Upper lobe of right lung (tissue), 1 donor: ENCODE measurements at regions not wholly inside any gene's neighbourhood (a gene's known extent, or its start where the extent isn't known, plus 50 kb on each side); places are given as distances from the start of the nearest gene placed in this dataset.

Source experiments
- ATAC-seq: fragments of 200-7000 bp; cut with Tn5 transposase; one replicate; pipeline ENCODE4 v1.9.1; 2020; ENCODE audit warnings: mild to moderate bottlenecking, moderate library complexity
- DNase-seq: peaks from one replicate; pipeline ENCODE4 v3.0.0-alpha.2; 2020
- H3K27ac ChIP-seq: fragments of 200-600 bp; one replicate; pipeline ENCODE4 v1.8.0; 2022
- H3K27me3 ChIP-seq: fragments of 200-600 bp; one replicate; pipeline ENCODE4 v1.8.0; 2022; ENCODE audit warnings: mild to moderate bottlenecking
- H3K36me3 ChIP-seq: fragments of 200-600 bp; one replicate; pipeline ENCODE4 v1.8.0; 2022
- H3K4me1 ChIP-seq: fragments of 200-600 bp; one replicate; pipeline ENCODE4 v1.8.0; 2022
- H3K4me3 ChIP-seq: fragments of 200-600 bp; one replicate; pipeline ENCODE4 v1.8.0; 2022; ENCODE audit warnings: mild to moderate bottlenecking
- H3K9me3 ChIP-seq: fragments of 200-600 bp; one replicate; pipeline ENCODE4 v1.8.0; 2022
- intact Hi-C: fragments of 100-400 bp; cut with DNase I; formaldehyde crosslinking; loops from one replicate; pipeline ENCODE4 v1.11.0; 2022
- TF ChIP-seq, protein P1 (sequence below): fragments of 200-600 bp; IDR thresholded peaks from one replicate; pipeline ENCODE4 v1.8.0; 2022; ENCODE audit warnings: antibody characterized with exemption
- donor health status: DM: no; HTN: yes; CAD: no; lungs with severe emphysema.

DNA sequence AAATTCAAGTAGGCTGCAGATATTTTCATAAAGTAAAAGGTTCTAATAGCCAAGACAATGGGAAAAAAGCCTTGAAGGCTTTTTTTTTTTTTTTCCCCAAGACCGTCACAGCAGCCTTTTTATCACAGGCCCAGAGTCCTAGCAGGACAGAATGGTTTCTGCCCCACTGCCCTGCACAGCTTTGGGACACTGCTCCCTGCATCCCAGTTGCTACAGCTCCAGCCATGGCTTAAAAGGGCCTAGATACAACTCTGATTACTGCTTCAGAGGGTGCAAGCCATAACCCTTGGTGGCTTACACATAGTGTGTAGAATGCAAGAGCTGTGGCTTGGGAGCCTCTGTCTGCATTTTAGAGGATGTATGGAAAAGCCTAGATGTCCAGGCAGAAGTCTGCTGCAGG, 1362.8 kb downstream of the SLITRK5 start:
- intact Hi-C loops = no loop called here
- TF ChIP-seq, protein P1, sequence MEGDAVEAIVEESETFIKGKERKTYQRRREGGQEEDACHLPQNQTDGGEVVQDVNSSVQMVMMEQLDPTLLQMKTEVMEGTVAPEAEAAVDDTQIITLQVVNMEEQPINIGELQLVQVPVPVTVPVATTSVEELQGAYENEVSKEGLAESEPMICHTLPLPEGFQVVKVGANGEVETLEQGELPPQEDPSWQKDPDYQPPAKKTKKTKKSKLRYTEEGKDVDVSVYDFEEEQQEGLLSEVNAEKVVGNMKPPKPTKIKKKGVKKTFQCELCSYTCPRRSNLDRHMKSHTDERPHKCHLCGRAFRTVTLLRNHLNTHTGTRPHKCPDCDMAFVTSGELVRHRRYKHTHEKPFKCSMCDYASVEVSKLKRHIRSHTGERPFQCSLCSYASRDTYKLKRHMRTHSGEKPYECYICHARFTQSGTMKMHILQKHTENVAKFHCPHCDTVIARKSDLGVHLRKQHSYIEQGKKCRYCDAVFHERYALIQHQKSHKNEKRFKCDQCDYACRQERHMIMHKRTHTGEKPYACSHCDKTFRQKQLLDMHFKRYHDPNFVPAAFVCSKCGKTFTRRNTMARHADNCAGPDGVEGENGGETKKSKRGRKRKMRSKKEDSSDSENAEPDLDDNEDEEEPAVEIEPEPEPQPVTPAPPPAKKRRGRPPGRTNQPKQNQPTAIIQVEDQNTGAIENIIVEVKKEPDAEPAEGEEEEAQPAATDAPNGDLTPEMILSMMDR = no peak
- DNase-seq = no peak

DNA sequence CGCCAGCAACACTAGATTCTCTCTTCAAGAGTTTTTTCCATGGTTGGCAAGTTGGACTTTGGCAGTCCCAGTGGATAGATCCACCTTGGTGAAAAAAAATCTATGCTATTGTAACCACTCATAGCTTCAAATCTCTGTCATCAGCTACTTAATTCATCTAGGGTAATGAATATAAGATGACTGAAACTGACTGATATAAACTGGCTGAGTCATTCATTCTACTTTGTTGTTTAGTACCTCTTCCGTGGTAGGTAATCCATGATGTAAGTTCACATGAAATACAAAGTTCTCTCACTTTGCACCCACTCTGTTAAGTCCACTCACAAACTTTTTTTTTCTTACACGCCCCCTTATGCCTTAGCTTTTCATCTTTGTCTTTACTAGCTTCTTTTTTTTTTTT, 1381.5 kb downstream of the SLITRK5 start:
- no peaks in the 10 kb centered on the region for H3K27me3 ChIP-seq
- no peaks in the 10 kb centered on the region for H3K9me3 ChIP-seq
- no peaks in the 10 kb centered on the region for H3K4me1 ChIP-seq
- intact Hi-C loops = no loop called here
- DNase-seq (no peak), ATAC-seq (no peak)
- no peak overlapping the region for H3K4me3 ChIP-seq
- TF ChIP-seq, protein P1 = no peak
- H3K36me3 ChIP-seq = no peaks in the 10 kb centered on the region
- no peak overlapping the region for H3K27ac ChIP-seq

More for the DNA sequence above, 1362.8 kb downstream of the SLITRK5 start:
- Histone ChIP-seq H3K4me1 (no peaks in the 10 kb centered on the region), H3K4me3 (no peak overlapping the region), H3K27me3 (no peaks in the 10 kb centered on the region), H3K27ac (no peak overlapping the region), H3K9me3 (peaks cover 6% of the 10 kb centered on the region), H3K36me3 (no peaks in the 10 kb centered on the region)
- ATAC-seq = no peak

DNA sequence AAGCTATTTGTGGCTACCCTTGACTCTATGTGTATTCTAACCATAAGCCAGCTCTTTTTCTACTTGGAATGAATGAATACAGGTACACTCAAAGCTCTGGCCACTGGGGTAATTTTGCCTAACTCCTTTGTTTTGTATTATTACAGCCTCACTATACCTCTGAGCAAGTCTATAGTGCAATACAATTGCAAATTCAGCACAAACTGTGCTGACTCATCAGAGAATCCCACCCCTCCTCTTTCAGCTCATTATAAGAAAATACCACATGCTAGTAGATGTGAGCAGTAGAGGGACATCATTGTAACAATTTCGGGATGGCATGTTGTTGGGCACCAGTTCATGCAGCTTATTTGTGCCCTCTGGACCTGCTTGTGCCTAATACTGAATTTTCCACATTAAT, 1382.2 kb downstream of the SLITRK5 start:
- TF ChIP-seq, protein P1 = no peak
- DNase-seq = no peak
- Histone ChIP-seq H3K9me3 (no peaks in the 10 kb centered on the region), H3K4me3 (no peak overlapping the region), H3K27me3 (no peaks in the 10 kb centered on the region), H3K4me1 (no peaks in the 10 kb centered on the region), H3K27ac (no peak overlapping the region), H3K36me3 (no peaks in the 10 kb centered on the region)
- ATAC-seq = no peak
- intact Hi-C loops = no loop called here

DNA sequence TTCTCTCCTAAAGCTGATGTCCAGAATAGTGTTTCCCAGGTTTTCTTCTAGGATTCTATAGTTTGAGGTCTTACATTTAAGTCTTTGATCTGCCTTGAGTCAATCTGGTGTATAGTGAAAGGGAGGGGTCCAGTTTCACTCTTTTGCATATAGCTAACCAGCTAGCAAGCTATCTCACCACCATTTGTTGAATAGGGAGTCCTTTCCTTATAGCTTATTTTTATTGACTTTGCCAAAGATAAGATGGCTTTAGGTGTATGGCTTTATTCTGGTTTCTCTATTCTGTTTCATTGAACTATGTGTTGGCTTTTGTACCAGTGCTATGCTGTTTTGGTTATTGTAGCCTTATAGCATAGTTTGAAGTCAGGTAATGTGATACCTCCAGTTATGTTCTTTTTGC, 1386.1 kb downstream of the SLITRK5 start:
- Histone ChIP-seq H3K4me1 (no peaks in the 10 kb centered on the region), H3K27ac (no peak overlapping the region), H3K36me3 (no peaks in the 10 kb centered on the region), H3K27me3 (no peaks in the 10 kb centered on the region), H3K9me3 (no peaks in the 10 kb centered on the region), H3K4me3 (no peak overlapping the region)
- ATAC-seq = no peak
- no peak for DNase-seq
- TF ChIP-seq, protein P1 = no peak
- intact Hi-C loops = no loop called here

DNA sequence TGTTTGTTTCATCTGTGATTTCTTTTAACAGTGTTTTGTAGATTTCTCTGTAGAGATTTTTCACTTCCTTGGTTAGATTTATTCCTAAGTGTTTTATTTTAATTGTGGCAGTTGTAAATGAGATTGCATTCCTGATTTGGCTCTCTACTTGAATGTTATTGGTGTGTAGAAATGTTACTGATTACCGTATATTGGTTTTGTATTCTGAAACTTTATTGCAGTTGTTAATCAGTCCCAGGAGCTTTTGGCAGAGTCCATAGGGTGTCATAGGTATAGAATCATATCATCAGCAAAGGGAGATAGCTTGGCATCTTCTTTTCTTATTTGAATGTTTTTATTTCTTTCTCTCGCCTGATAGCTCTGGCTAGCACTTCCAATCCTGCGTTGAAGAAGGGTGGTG, 1386.7 kb downstream of the SLITRK5 start:
- DNase-seq = no peak
- Histone ChIP-seq H3K27ac (no peak overlapping the region), H3K27me3 (no peaks in the 10 kb centered on the region), H3K36me3 (no peaks in the 10 kb centered on the region), H3K9me3 (no peaks in the 10 kb centered on the region), H3K4me1 (no peaks in the 10 kb centered on the region), H3K4me3 (no peak overlapping the region)
- intact Hi-C loops = no loop called here
- TF ChIP-seq, protein P1 = no peak
- no peak for ATAC-seq

DNA sequence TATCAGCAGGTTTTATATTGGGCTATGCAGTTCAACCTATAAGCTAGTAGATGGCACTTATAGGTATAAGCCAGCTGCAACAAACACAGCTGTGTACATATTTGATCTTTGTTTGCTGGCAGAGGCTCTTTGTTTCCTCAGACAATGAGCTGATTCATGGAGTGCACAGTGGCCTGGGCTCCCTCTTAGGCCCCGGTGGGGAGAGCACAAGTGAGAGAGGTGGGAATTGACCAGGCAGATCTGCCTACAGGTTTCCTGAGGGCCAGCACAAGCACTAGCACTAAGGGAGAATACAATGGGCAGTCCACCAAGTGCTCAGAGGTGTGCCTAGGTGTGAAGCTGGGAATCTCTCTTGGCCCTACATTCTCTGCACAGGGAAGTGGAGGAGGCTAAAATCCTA, 1390.7 kb downstream of the SLITRK5 start:
- Histone ChIP-seq H3K27ac (no peak overlapping the region), H3K9me3 (no peaks in the 10 kb centered on the region), H3K27me3 (no peaks in the 10 kb centered on the region), H3K4me3 (no peak overlapping the region), H3K36me3 (no peaks in the 10 kb centered on the region), H3K4me1 (no peaks in the 10 kb centered on the region)
- intact Hi-C loops = no loop called here
- TF ChIP-seq, protein P1 = no peak
- DNase-seq (no peak), ATAC-seq (no peak)
